ENCODE measurements at regions not wholly inside any gene's neighbourhood (a gene's known extent, or its start where the extent isn't known, plus 50 kb on each side); places are given as distances from the start of the nearest gene placed in this dataset.
A peak's percentile ranks its signal among the peaks of the same experiment; 100 is the strongest.

DNA sequence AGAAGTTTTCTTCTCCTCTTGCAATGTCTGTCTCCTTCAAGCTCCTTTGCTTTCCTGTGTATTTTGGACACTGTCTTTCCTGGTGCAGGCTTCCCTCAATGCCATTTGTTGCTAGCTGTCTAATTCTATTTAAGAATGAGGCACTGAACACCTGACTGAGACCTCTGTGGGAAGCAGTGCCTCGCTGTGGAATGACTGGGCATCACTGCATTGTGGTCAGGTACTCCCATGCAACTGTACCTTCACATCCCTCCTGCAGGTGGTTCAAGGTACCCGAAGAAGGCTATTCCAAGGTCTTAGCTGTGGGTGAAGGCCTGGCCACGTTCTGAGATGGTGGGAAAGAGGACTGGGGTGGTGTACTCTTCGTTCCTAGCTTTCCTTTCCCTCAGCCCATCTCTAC is 152.8 kb upstream of the CTAGE1 start:
- DNase-seq: no peak

DNA sequence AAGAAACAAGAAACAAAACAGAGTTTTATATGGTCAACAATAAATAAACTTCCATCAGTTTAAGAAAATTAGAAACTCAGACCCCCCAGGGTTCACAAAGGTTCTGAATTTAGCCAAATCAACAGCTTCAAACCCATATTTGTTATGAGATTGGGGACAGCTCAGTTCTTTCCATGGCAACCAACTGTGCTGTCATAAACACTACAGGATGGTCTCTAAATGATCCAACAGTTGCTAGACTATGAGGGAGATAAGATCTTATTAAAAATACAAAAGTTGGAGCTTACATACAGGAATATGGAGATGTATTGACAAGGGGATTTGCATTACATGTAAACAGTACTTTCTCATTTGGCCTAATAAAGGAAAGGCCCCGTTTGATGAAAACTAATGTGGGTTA is 154.6 kb upstream of the CTAGE1 start:
- no peak for DNase-seq

DNA sequence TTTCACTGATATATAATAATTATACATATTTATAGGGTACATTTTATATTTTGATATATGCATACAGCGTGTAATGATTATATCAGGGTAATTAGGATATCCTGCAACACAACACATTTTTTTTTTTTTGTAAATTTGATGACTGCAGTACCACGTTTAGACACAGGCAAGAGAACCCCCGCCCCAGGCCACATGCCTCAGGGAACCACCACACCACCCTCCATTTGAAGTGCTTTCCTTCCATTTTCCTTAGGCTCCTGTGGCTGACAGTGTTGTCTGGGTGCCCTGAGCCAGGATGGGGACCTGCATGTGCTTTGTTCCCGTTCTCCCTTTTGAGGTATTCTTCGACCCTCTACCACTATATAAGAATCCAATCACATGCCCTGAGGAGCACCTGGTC is 161.6 kb upstream of the CTAGE1 start:
- no peak for DNase-seq

DNA sequence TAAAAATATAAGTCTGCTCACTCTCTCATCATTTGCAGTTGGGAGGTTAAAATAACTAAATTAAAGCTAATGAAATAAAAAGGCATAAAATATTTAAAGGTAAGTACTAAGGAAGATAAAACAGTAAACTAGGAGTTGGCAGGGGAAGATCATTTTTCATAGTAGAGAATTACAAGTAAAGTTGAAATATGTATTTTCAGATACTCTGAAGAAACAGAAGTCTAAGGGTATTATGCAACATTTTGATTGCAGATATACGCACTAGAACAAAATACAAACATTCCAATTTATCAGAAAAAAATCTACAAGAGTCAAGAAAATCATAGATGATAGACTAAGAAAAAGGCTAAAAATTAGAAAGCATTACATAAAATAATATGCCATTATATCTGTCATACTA is 167.6 kb upstream of the CTAGE1 start:
- DNase-seq: no peak

DNA sequence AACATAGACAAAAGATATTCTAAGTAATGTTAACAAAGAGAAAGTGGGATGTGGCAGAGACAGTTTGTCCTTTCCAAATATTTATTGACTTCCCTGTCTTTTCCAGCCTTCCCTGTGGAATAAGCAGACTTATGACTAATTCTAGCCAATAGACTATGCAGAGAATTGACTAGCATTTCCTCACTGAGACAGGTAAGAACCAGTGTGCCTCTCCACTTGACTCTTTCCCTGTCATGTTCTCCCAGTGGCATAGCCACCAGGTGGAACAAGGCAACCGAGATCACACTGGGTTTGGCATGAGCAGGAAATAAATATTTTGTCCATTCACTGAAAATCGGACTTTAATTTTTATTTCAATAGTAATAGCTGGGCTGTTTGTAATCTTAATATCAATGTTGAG is 168.1 kb upstream of the CTAGE1 start:
- no peak for DNase-seq

DNA sequence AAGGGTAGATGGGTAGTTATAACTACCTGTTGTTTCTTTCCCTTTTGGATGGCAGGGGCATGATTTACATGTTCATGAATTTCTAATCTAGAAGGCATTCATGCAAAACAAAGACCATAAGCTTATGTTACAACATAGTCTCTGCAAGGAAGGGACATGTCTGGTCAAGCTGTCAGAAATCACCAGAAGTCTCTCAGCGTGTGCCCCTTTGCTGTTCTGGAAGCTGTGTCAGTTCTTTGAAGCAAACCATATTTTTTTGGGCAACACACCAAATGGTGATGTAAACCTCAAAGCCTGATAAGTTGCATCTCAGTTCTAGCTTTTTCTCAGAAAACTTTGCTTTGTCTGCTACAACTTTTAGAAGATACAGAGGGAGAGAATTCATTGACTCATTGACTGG is 173.5 kb upstream of the CTAGE1 start:
- peak; percentile 12 for DNase-seq

DNA sequence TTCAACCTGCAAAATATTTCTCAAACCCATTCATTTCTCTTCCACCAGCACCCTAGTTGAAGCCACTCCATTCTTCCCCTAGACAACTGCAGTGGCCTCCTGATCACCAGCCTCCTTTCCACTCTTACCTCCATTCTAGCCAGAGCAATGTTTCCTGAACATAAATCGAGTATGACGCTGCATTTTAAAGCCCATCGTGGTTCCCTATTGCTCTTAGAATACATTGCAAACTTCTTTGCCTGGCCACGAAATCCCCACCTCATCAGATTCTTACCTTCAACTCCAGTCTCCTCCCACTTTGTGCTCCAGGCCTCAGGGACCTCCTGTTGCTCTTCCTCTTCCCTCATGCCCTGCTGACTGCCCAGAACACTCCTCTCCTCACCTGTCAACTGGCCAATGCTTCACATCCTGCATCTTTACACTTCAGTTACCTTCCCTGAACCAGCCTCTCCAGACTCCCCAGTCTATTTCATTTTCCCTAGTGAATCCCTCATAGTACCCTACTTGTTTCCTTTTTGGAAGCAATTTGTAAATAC is 176.5 kb upstream of the CTAGE1 start:
- DNase-seq: no peak

DNA sequence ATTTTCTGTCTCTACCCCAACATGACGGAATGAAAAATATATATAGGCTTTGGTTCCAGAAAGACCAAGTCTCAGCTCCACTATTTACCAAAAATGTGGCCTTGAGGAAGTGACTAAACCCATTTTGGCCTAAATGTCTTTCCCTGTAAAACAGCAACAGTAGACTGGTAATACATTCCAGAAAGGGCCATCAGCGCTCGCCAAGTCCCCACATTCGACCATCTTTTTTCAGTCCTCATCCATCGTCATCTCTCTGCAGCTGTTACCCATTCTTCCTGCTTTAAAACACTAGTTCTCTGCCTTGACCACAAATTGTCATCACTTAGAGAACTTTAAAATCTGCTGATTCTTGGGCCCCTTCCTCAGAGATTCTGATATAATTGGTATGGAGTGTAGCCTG is 183.8 kb upstream of the CTAGE1 start:
- peak; percentile 69 for DNase-seq

DNA sequence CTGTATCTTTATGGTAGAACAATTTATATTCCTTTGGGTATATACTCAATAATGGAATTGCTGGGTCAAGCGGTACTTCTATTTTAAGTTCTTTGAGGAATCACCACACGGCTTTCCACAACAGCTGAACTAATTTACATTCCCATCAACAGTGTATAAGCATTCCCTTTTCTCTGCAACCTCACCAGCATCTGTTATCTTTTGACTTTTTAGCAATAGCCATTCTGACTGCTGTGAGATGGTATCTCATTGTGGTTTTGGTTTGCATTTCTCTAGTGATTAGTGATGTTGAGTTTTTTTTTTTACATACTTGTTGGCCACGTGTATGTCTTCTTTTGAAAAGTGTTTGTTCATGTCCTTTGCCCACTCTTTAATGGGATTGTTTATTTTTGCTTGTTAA is 184.7 kb upstream of the CTAGE1 start:
- peak; percentile 52 for DNase-seq

DNA sequence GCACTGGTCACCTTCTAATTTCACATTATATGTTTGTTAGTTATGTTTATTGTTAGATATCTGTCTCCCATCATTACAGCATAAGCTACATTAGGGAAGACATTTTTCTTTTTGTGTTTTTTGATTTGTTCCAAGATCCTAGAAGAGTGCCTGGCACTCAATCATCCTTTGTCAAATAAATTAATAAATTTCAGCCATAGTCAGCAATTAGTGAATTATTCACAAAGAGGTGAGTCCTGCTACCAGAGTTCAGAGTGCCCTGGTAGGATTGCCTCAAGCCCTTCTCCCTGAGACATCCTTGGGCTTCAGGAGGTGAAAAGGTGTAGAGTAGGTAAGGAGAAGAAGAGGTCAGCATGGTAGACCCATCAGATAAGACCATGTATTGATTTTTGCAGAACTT is 186.2 kb upstream of the CTAGE1 start:
- no peak for DNase-seq

DNA sequence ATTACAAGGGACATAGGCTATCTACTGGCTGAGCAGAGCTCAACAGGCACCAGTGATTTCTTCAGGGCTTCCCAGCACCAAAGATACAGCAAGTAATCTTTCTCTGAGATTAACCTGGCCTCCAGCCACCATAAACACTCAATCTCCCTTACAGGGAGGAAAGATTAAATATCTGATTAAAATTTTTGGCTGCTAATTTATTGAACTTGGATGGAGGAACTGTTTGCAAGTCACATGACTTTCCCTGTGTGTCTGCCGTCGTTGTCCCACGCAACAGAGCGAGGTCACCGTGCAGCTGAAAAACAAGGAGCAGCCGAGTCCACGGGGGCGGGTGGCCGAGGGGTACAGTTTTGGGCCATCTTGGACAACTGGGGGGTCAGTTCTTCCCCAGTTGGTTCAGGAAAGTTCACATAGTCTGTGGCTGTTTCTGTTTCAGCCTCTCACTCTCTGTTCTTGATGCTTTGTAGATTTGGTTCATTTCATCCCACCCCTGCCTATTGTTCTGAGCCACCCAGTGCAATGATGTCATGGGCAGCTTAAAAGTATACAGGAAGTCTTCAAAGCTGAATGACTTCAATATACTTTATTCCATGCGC is 186.8 kb upstream of the CTAGE1 start:
- peak; percentile 9 for DNase-seq

DNA sequence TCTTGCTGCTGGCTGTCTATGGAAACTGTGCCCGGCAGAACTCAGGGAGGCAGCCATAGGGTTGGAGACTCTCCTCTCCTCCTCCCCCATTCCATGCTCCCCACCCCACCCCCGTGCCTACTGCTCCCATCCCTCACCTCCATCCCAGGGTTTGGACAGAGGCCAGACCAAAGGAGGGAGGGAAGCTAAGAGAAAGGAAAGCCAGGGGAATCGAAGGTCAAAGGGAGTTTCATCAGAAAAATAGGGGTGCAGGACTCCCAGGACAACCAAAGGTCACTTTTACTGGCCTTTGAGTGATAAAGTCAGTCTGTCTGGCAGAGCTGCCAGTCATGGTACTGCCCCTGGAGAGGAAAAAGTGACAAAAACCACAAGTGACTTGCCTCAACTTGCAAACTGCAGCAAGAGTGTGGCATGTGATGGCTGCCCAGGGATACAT is 187.3 kb upstream of the CTAGE1 start:
- no peak for DNase-seq

DNA sequence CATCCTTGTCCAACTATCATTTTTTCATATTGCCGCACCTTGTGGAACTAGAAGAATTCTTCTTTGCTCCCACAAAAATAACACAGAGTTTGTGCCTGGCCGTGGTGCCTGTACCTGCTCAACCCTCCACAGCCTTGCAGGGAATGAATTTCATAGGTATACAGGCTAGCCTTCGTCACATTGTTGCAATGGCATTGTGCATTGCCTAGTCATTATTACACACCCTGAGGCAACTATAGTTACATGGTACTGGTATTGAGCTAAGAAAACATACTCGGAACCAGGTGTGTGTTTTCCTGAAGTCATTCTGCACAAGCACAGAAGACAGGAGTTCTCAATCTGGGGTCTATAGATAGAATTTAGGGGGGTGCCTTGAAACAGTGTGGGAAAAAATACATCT is 188.0 kb upstream of the CTAGE1 start:
- no peak for DNase-seq

DNA sequence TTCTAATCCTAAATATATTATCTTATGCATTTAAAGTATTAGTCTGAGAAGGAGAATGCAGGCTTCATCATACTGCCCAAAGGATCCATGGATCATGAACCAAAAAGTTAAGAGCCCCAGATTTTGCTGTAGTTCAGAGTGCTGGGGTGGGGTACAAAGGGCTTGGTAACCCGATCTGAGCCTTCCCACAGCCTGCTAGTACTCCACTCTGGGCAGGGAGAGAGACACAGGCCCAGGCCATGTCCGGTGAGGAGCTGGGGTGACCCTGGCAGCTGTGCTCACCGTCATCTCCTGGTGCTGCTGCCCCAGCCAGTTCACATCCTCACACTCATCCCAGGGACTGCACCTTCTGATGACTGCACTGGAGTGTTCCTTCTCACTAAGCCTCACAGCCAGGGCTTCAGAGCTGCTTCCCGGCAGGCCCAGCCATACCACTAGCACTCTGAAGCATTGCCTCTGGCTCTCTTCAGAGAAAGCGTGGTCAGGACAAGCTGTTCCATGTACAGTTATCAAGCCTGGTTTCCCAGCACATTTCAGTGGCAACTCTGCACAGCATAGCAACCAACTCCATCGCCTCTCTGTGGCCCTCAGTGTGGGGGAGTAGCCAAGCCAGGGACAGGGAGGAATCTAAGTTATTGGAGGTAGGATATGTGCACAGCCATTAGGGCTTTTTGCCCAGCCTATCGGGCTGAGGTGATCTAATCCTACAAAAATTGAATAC is 189.0 kb upstream of the CTAGE1 start:
- peak; percentile 72 for DNase-seq

DNA sequence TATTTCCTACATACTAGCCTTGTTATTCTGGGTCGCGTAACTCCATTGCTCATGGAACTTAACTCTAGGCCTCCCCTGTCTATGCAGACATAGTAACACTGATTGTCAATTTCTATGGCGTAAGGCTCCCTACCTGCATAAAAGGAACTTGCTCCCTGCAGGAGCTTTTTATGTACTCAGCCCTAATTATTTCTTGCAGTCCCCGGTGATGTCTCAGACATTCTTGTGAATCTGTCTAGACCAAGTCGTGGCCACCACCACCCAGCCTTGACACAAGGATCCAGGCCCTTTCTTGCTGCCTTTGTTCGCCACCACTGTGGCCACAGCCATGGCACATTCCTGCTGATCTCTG is 189.5 kb upstream of the CTAGE1 start:
- DNase-seq: no peak

DNA sequence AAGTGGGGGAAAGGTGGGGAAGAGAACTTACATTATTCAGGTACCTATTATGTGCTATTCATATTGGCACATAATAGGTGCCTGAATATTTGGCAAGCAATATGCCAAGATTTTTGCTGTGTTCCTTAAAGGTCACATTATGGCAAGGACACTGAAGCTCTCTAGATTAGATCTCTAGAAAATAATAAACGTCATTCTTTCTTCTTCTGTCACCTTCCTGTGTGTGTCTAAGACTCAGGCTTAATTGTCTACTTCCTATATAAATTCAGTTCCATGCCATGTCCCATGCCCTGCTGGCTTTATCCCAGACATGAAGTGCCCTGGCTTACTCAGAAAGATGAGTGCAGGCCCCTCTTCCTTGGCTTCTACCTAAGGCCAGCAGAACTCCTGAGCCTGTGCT is 191.1 kb upstream of the CTAGE1 start:
- DNase-seq: no peak

DNA sequence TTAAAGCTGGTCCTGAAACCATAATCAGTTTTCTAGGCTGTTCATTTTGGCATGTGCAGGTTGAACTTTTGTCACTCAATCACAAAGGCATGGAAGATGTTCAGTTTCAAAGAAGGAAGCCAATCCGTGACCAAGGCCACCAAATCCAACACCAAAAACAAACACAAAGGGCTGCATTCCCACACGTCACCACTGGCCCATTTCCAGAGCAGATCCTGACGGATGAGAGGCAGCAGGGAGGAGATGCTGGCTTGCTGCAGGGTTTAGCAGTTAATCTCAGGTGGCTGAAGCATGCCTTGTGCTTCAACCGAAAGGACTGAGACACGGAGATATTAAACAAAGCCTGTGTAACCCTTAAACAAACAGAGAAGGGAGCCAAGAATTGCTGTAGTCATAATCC is 191.9 kb upstream of the CTAGE1 start:
- DNase-seq: peak; percentile 41

DNA sequence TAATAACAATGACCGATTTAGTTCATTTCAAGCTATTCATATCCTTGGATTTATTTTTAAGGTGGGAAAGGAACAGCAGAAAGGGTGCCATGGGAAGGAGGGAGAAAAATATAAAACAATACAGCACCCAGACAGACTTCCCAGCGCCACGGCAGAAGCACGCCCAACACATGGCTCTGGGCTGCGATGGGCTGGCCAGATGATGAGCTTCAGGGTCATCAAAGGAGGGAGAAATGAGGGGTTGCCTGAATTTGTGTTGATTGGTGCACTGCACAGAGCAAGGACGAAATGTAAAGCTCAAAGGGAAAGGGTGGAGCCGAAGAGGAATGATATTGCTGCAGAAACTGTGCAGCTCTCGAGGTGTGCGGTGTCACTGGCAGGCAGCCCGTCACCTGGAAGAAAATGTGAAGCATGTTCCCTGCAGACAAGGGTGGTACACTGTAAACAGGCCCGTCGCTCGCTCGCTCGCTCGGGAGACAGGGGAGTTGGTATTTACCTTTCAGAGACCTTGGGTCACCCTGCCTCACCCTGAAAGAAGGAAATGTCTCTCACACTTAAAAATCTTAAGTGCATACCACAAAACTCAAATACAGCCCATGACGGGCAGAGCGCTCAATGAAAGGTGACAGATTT is 195.5 kb upstream of the CTAGE1 start:
- DNase-seq: no peak

DNA sequence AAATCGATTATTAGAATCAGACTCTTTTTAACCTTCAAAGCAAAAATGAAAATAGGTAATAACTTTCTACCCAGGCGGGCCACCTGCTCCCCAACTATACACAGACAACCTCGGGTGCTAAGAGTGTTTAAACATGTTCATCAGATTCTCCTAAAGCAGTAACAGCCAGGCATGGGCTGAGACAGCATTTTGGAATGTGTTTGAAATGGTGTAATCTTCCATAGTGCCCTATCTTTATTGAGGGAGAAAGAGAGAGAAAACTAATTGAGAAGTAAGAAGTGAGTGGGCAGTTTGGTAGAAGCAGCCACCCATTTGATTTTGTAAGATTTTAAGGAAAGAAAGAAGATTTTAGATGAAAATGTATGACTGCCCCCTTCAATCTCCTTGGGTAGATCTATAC is 196.1 kb upstream of the CTAGE1 start:
- DNase-seq: peak; percentile 13

DNA sequence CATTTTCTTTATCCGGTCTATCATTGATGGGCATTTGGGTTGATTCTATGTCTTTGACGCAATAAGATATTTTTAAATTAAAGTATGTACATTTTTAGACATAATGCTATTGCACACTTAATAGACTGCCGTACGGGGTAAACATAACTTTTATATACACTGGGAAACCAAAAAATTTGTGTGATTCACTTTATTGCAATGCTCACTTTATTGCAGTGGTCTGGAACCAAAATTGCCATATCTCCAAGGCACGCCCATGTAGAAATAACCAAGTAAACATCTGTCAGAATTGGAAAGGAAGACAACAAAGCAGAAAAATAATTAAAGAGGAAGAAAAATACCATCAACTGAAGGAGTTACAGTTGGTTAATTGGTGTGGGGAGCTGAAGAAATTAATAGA is 205.8 kb upstream of the CTAGE1 start:
- DNase-seq: no peak

DNA sequence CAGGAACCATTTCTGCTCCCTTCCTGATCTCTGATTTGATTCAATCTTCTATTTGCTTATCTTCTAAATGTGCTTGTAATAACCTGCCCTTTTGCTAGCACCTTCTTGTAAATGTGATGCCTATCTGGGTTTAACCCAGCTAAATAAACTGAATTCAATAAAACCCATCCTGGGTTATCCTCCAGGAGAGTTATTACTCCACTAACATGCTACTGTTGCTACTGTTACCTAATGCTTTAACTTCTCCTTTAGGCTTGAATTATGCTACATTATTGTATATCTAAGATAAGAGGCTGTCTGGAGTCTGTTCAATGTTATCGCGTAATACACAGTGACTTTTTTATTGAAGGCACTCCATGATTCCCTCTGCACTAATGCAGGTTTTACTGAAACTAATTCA is 206.5 kb upstream of the CTAGE1 start:
- DNase-seq: no peak

DNA sequence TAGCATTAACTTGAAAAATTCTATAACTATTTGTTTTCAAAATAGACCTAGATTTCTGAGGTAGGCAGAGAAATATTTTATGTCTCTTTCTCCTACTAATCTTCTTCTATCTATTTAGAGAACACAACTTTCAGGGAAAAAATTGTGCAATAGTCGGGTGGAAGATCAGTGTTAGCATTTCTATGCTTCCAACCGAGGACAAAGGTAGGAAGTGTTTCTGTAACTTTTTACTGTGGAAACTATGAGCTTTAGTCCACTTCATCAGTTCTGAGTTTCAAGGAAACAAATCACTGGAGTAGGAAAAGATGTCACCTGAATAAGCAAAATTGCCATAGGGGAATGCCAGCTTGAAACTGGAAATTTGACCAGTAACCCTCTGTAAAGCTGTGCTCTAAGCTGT is 207.7 kb upstream of the CTAGE1 start:
- no peak for DNase-seq

DNA sequence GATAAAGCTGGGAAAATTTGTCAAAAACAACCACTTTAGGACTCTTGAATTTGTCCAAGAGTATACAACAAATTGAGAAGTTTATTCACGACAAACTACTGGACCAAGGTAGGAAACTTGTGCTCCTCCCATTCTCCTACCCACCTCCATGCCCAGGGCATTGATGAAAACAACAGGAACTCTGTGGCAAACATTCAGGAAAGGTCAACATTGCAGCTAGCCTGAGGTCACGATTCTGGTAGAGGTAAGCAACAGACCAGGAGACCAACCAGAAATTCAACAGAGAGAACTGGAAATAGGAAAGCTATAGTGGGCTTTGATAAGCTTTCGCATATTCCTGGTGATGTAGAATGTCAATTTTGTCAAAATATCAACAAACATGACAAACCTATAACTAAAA is 209.1 kb upstream of the CTAGE1 start:
- no peak for DNase-seq

DNA sequence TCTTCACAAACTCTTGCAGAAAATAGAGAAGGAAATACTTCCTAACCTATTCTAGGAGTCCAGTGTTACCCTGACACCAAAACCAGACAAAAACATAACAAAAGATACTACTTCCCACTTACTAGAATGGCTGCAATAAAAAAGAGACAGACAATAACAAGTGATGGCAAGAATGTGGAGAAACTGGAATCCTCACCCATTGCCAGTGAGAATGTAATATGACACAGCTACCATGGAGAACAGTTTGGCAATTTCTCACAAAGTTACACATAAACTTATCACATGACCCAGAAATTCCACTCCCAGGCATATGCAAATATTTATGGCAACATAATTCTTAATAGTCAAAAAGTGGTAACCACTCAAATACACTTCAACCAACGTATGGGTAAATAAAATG is 209.8 kb upstream of the CTAGE1 start:
- no peak for DNase-seq

All from fibroblast of skin of right biceps (primary cell).